DMS 273 treated with DMSO at 0.1 percent for 48 hours (cell line): ENCODE measurements at regions not wholly inside any gene's neighbourhood (a gene's known extent, or its start where the extent isn't known, plus 50 kb on each side); places are given as distances from the start of the nearest gene placed in this dataset.
"Not testable (repeated sequence)": the region's sequence is repeated elsewhere in the genome, so short reads cannot be mapped to it uniquely, and the experiment has no call there.

Source experiments
- DNase-seq: peaks from one replicate; lab custom pipeline; 2025; lab: John Stamatoyannopoulos, UW

DNA sequence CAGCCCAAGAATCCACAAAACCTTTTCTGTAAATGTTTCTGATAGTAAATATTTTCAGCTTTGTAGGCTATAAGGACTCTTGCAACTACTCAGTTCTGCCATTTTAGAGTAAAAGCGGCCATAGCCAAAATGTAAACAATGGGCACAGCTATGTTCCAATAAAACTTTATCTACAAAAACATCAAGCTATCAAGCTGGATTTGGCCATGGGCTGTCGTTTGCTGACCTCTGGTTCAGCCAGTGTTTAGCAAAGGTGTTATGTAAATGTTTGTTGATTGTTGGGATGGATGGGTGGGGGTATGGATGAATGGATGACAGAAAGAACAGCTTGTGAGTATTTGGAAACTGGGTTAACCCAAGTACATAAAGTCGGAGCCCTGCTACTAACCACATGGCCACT, 111.1 kb upstream of the VRK1 start:
- DNase-seq, result no peak

- no peak for DNase-seq
Observed at GRCh38 chr14:96688629-96689028, 108.6 kb upstream of the VRK1 start.

DNA sequence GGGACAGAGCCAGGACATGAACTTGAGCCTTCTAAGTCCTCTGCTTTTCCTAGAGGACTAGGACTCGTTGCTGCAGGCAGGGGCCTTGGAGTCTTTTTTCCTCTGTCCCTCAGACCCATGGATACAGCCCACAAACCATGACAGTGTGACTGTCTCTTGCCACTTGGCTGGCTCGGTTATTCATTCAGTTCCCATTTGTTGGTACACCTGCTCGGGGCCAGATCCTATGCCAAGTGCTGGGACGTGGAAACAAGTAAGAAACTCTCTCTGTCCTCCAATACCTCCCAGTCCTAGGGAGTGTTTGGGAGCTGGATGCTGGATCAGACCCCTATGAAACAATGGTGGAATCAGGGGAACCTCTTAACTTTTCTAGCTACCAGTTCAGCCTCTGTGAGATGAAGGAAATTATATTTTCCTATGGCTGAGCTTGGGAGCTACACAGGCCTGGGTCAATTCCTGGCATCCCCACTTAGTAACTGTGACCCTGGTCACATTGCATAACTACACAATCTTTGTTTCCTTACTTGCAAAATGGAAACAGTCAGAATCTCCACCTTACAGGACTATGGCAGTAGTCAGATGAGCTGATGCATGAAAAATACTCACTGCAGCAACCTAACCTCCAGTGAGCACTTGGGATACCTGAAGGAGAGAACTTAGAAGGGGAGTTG, 106.3 kb upstream of the VRK1 start:
- no peak for DNase-seq

DNA sequence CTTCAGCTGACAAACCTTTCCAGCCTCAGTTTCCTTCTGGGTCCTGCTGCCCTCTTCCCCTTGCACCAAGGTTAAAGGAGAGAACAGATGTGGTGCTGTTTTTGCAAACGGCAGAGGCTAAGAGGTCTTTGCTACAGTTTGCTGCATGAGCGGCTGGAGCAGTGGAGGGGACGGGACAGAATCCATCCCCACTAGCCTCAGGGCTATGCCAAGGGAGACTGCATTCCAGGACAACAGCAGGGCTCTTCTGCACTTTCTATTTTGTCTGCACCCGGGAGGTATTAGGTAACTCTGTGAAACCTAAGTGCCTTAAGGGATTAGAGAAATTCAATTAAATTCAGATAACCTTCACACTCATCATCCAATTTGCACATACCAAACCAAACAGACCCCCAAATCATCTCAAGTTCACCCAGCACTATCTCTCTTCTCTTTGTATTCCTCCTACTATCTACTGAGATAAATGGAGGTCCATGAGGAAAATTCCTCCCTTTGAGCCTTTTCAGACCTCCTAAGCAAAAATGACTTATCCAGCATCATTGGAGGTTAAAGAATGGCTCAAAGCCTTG, 103.8 kb upstream of the VRK1 start:
- DNase-seq, result no peak

- no peak for DNase-seq
Observed at GRCh38 chr14:96693987-96694386, 103.2 kb upstream of the VRK1 start.

DNA sequence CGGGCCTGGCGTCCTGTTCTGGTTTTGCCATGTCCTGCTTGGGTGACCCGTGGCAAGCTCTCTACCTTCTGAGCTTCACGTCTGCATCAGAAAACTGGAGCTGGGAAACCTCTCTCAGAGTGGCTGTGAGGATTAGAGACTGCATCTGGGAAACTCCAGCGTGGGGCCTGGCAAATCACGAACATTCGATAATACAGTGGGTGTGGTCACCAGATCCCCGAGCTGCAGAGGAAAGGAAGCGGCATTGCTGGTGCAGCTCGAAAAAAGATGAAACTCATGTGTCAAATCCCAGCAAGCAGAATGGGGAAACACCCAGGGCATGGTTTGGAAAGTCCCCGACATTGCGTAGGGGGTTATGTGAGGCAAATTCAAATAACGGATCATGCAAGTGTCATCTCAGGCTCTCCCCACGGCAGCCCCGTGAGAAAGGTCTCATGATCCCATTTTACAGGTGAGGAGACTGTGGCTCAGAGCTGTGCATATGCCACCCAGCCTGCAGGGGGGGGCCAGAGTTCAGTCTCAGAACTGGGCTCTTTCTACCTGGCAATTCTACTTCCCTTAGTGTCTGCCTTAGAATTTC, 98.1 kb upstream of the VRK1 start:
- DNase-seq, result no peak

DNA sequence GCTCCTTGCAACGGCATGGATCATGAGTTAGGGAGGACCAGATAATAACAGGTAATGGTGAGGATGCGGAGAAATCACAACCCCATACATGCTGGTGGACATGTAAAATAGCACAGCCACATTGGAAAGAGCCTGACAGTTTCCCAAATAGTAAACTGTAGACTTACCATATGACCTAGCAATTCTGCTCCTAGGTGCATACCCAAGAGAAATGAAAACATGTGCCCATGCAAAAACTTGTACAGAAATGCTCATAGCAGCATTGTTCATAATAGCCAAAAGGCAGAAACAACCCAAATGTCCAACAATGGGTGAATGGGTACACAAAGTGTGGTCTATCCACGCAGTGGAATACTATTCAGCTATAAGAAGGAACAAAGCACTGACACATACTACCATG, 97.5 kb upstream of the VRK1 start:
- no peak for DNase-seq

DNA sequence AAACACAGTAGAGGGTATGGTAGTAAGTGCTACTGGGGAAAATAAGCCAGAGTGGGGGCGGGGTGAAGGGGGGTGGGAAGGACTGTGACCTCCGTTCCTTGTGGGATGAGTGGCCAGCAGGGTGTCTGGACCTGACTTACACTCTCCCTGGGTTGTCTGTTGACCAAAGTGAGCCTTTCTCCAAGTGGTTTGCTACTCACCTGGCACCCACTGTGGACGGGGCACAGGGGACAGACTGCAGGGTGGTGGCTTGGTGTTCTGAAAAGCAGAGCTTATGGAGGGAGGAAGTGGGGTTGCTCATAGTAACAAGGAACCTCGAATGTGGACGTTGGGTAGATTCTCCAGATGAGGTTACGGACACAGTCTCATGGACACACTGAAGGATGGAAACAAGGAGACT, 94.4 kb upstream of the VRK1 start:
- no peak for DNase-seq

- no peak for DNase-seq
Observed at GRCh38 chr14:96705422-96706092, 91.6 kb upstream of the VRK1 start.

DNA sequence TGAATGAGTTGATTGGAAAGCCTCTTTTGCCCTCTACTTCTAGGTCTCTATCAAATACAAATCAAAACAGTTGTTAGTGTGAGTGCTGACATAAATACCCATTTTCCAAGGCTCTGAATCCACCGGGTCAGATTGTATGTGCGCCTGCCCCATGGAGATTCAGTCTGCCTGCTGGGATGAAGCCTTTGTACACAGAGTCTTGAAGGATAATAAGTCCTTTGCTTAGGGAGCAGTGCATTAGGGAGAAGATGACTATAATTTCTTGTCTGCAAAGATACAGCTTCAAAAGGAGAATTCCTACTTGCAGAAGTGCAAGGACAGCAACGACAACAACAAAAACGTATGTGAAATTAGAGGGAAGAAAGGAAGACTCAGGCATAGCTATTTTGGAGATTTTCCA, 90.3 kb upstream of the VRK1 start:
- no peak for DNase-seq

DNA sequence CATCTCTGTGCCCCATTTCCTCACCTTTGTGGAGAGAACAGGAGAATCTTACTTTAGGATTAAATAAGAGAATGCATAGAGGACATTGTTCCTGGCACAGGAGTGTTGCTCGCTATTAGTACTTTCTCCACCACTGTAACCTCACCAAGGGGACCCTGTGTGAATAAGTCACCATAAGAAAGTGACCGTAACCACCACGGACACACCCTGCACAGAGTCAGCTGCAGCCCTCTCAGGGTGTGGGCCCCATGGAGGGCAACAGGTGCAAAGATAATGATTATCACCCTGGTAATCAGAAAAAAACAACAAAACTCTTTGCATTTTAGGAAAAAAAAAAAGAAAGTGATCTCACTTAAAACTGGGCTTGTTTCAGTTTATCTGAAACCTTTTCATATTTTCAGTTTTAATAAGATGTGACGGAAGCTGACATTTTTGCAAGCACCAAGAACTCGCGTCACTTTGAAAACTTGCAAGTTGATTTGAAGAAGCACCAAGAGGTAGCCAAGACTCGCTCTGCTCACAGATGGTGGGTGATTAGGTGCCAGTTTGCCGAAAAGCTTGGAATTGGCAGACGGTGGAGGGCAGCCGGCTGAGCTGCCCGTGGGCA, 87.0 kb upstream of the VRK1 start:
- DNase-seq, result no peak

DNA sequence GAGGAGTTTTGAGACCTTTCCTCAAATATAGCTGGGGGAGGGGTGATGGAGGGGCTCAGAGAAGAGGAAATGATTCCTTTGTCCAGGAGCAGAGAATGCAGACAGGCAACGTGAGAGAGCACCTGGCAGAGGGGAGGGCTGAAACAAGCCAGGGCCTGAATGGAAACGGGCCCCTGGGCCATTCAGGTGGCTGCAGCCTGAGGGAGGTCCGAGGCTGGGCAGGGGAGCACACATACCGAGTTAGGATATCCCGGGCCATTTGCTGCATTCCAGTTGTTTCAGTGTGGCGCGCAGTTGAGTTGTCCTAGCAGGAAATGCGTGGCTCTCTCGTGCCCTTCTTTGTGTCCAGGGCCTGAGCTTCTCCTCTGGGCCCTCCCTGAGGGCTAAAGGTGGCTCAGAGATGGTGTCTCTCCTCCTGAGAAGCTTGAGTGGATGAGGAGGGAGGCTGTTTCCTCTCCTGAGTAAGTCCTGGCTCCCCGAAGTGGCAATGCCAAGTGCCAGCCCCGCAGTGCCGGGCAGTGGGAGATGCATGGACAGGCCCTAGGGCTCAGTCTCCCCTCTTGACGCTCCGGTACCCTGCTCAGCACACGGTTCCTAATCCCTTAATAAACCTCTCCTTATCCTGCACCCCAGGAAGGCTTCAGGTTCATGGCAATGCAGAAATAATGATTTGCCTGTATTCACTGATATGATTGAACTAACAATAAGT, 85.5 kb upstream of the VRK1 start:
- DNase-seq, result no peak

- DNase-seq, result no peak
Observed at GRCh38 chr14:96713426-96713825, 83.8 kb upstream of the VRK1 start.

DNA sequence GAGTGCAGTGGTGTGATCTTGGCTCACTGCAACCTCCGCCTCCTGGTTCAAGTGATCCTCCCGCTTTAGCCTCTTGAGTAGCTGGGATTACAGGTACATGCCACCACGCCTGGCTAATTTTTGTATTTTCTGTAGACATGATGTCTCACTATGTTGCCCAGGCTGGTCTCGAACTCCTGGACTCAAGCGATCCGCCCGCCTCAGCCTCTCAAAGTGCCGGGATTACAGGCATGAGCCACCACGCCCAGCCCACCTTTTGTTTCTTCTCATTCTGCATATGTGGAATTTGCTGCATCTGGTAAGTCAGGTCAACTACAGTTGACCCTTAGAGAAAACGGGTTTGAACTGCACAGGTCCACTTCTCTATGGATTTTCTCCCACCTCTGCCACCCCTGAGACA, 82.6 kb upstream of the VRK1 start:
- not testable (repeated sequence) for DNase-seq

DNA sequence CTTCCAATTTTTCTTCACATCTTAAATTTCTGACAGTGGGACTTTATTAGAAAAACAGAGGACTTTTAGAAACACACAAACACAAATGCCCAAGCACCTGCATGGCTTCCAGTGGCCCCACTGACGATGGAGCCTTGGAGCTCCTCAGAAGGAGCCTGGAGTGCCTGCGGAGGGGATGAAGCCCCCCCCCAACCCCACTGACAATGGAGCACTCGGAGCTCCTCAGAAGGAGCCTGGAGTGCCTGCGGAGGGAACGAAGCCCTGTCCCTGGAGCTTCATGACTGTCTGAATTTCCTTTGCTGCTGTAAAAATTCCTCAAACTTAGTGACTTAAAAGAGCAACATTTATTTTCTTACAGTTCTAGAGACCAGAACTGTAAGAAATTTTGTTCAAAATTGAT, 80.1 kb upstream of the VRK1 start:
- DNase-seq, result no peak

GRCh38 chr14:96718407-96718806, 78.8 kb upstream of the VRK1 start:
- DNase-seq, result no peak

DNA sequence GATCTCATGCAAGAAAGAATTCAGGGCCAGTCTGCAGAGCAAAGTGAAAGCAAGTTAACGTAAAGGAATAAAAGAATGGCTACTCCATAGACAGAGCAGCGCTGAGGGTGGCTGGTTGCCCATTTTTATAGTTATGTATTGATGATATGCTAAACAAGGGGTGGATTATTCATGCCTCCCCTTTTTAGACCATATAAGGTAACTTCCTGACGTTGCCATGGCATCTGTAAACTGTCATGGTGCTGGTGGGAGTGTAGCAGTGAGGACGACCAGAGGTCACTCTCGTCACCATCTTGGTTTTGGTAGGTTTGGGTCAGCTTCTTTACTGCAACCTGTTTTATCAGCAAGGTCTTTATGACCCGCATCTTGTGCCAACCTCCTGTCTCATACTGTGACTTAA, 76.5 kb upstream of the VRK1 start:
- not testable (repeated sequence) for DNase-seq

- no peak for DNase-seq
Observed at GRCh38 chr14:96722736-96723135, 74.4 kb upstream of the VRK1 start.

DNA sequence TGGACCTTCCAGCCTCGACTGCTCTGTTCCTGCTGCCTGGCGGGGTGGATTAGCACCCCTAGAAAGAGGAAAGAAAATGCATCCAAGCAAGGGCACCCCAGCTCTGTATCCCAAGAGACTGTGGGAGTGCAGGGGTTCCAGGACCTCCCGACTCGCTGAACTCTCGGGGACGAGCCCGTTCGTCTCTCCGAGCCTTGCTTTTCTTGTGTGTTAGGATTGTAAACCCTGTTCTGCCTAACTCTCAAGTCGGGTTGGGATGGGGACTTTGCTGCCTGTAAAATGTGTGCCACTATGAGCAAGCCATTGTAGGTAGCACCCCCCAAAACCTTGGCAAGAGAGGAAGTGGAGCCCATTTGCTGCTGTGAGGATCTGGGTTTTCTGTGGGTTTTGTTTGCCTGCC, 73.2 kb upstream of the VRK1 start:
- no peak for DNase-seq

GRCh38 chr14:96725232-96725631, 72.0 kb upstream of the VRK1 start:
- DNase-seq, result no peak

- no peak for DNase-seq
Observed at GRCh38 chr14:96727073-96727472, 70.1 kb upstream of the VRK1 start.

DNA sequence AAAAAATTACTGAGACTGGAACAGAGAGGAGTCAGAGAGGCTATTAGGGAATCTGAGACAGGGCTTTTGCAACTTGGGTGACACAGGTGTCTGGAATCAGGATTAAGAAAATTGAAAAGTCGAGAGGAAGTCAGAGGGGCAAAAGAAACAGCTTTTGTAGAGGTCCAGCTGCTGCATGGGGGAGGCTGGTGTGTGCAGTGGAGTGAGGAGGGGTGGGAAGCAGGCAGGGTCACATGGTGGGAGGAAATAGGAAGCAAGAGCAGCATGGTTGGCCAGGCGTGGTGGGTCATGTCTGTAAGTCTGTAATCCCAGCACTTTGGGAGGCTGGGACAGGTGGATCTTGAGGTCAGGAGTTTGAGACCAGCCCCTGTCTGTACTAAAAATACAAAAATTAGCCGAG, 69.7 kb upstream of the VRK1 start:
- DNase-seq, result no peak
